IMR-90 (cell line): ENCODE measurements at regions not wholly inside any gene's neighbourhood (a gene's known extent, or its start where the extent isn't known, plus 50 kb on each side); places are given as distances from the start of the nearest gene placed in this dataset.

Experiments
- CTCF ChIP-seq: conservative IDR thresholded peaks from 2 replicates; pipeline ENCODE4 v1.5.1; 2012; ENCODE audit warnings: mild to moderate bottlenecking, low read depth, low read length, improper control_type of control experiment
- MAFK ChIP-seq: IDR thresholded peaks from 2 replicates; pipeline ENCODE4 v1.6.1; 2012; ENCODE audit warnings: low read depth, low read length, improper control_type of control experiment
- POLR2A ChIP-seq: IDR thresholded peaks from 2 replicates; pipeline ENCODE4 v1.6.1; 2012; ENCODE audit warnings: mild to moderate bottlenecking, low read depth, low read length

GRCh38 chr21:21764281-21764680, 766.1 kb downstream of the NCAM2 start:
- TF ChIP-seq POLR2A (no peak), MAFK (no peak), CTCF (no peak)
